HG02763 (cell line): ENCODE measurements at regions not wholly inside any gene's neighbourhood (a gene's known extent, or its start where the extent isn't known, plus 50 kb on each side); places are given as distances from the start of the nearest gene placed in this dataset.
"Not testable (repeated sequence)": the region's sequence is repeated elsewhere in the genome, so short reads cannot be mapped to it uniquely, and the experiment has no call there.

Experiments
- ATAC-seq: cut with Tn5 transposase; IDR thresholded peaks from one replicate; pipeline ENCODE4 v1.9.1; 2021; ENCODE audit warnings: mild to moderate bottlenecking, moderate library complexity; ENCODE audit not compliant: unreplicated experiment

GRCh38 chr1:242824435-242824834 is 299.9 kb upstream of the PLD5 start:
- no peak for ATAC-seq

DNA sequence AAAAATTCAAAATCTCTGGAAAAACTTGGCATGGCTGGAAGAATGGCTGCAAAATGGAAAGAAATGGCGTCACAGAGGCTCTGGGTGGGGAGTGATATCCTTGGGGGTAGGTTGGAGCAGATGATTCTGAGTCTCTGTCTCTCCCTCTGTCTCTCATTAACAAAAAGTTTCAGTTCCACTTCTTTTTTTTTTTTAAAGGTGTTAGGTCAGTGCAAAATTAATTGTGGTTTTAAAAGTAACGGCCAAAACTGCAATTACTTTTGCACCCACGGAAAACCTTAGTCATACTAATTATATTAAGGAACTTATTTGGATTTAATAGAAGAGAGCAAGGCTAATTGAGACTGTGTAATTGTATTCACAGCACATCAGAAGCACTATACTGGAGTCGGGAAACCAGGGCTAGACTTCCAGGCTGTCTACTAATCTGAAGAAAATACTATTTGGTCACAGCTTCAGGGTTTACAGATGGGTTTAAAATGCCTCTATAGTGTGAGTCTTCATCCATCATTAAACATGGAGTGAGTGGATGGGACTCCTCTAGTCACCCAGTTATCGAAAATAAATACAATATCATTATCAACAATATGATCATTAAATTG is 289.1 kb upstream of the PLD5 start:
- peak; percentile 90 for ATAC-seq

- ATAC-seq = no peak
These were observed 286.8 kb upstream of the PLD5 start for GRCh38 chr1:242811092-242811840.

DNA sequence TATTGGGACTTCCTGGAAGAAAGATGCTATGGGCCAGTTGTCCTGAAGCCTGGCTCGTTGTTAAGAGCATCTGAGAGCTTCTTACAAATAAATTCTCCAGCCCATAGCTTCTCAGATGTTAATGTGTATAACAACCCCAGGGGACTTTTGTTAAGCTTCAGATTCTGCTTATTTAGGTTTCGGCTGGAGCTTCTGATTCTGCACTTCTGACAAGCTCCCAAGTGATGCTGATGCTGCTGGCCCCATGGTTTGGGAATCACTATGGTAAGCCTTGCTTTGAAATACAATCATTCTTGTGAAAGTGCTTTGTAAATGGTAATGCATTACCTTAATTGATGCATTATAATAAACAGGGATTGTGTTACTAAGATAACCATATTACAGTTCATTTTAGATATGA is 281.8 kb upstream of the PLD5 start:
- no peak for ATAC-seq

- ATAC-seq = not testable (repeated sequence)
These were observed 280.9 kb upstream of the PLD5 start for GRCh38 chr1:242805360-242805759.

- ATAC-seq = no peak
These were observed 278.5 kb upstream of the PLD5 start for GRCh38 chr1:242802973-242803372.

DNA sequence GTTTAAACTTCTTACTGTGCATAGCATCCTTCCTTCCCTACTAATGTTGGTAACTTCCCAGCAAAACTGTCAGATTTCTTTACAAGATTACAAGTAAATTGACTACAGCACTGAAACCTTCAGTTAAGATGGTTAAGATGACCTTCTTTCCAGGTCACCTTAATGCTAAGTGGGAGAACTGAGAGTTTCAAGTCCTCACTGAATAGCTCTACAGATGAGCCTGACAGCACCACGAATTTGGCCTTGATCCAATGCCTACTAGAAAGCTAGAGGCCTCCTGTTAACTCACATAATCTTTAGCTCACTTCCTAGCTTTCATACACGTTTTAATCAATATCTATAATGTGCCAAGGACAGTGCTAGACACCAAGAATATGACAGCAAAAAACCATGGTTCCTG is 276.0 kb upstream of the PLD5 start:
- ATAC-seq = peak; percentile 61

- ATAC-seq = no peak
These were observed 273.4 kb upstream of the PLD5 start for GRCh38 chr1:242797856-242798255.

- ATAC-seq = peak; percentile 80
These were observed 264.3 kb upstream of the PLD5 start for GRCh38 chr1:242788771-242789170.

DNA sequence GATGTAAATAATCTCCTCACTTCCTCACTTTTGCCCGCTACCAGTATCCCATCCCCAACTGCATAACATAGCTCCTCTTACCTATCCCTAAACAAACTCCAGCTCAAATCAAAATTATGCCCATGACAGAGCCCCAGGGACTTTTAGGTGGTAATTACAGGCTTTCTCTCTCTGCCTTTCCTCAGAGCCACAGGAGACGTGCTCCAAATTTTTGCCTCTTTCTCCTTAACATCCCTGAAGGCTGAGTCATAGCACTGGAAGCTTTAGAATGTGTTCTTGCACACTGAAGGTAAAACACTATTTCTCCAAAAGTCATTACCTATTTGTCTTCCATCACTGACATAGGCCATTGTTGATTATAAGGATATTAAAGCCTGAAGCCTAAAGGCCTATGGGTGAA is 263.5 kb upstream of the PLD5 start:
- no peak for ATAC-seq

GRCh38 chr1:242784807-242785206 is 260.3 kb upstream of the PLD5 start:
- ATAC-seq = no peak

DNA sequence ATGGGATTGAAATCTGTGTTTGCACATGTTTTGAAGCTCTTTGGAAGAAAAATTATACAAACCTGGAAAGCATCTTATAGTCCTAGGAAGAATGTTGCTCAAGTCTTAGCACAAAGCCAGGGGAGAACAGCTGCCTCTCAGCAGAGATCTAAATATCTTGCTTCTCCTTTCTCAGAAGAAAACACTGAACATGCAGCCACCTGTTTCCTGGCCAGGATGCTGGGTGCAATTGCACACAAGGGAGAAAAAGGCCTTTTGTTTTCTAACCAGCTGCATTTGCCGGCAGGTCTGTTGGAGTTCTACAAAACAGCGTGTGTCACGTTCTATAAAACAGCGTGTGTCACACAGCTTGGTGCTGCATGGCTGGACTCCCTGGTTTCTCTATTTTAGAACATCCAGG is 259.6 kb upstream of the PLD5 start:
- peak; percentile 74 for ATAC-seq

- no peak for ATAC-seq
These were observed 249.8 kb upstream of the PLD5 start for GRCh38 chr1:242774256-242774655.

- no peak for ATAC-seq
These were observed 245.9 kb upstream of the PLD5 start for GRCh38 chr1:242770366-242770765.

- no peak for ATAC-seq
These were observed 239.7 kb upstream of the PLD5 start for GRCh38 chr1:242764161-242764560.

GRCh38 chr1:242761556-242761955 is 237.1 kb upstream of the PLD5 start:
- no peak for ATAC-seq

- ATAC-seq = no peak
These were observed 230.4 kb upstream of the PLD5 start for GRCh38 chr1:242754926-242755325.

- ATAC-seq = no peak
These were observed 229.6 kb upstream of the PLD5 start for GRCh38 chr1:242754125-242754524.

DNA sequence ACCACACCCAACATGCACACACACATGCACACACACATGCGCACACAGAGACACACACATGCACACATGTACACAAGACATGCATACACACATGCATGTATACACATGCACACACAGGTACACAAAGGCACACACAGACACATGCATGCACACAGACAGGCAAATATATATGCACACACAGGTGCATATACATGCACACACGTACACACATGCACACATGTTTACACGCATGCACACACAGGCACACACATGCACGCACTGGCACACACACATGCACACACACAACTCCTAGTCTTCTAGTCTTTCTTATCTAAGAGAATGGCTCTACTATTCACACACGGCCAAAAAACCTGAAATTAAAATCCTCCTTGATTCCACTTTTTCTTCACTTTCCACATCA is 222.7 kb upstream of the PLD5 start:
- no peak for ATAC-seq

DNA sequence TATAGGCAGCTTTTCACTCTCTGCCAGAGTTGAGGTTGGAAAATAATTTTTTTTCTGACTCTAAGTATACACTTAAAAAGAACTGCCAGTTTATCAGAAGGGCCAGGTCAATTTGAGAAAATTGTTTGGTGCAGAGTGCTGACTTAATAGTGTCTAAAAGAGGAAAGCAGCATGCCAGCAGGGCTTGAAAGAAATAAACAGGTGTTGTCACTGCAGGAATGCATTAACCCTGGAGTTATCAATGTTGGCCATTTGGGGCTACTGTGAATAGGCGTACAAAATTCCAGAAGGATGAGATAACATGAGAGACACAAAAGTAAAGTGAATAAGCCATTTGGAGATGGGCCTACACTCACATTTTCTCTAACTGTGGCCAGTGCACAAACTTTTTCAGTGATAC is 220.6 kb upstream of the PLD5 start:
- ATAC-seq = no peak

DNA sequence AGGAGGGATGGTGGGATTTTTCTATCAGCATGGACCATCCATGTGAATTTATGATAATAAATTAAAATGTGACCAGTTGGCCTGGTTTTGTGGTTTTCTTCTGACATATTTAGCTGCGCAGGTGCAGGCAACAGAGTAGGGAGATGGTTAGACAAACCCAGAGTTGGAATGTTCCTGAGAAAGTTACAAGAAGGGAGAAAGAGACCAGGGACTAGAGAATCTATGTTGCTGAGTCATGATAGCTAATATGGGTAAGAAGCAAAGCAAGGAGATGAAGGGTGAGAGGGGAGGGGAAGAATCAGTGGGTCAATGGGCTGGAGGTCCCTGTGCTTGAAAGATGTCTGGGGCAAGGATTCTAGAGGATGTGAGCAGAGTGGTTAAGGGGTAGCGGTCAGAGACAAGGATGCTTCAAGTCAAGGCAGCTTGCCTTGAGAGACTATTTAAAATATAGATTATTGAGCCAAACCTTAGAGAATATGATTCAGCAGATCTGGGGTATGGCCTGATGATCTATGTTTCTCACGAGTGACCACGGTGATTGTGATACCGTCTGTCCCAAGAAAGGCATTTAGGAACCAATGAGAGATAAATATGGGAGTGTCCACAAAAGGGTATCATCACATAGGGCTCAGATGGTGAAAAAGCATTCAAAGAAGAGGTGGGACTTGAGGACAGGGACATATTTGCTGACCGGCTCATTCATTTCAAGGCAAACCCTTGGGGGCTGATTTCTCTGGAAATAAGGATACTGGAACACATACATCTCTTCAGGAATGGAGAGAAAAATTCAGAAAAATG is 219.7 kb upstream of the PLD5 start:
- ATAC-seq = no peak
